ENCODE measurements at regions not wholly inside any gene's neighbourhood (a gene's known extent, or its start where the extent isn't known, plus 50 kb on each side); places are given as distances from the start of the nearest gene placed in this dataset.
"Not testable (repeated sequence)": the region's sequence is repeated elsewhere in the genome, so short reads cannot be mapped to it uniquely, and the experiment has no call there.

DNA sequence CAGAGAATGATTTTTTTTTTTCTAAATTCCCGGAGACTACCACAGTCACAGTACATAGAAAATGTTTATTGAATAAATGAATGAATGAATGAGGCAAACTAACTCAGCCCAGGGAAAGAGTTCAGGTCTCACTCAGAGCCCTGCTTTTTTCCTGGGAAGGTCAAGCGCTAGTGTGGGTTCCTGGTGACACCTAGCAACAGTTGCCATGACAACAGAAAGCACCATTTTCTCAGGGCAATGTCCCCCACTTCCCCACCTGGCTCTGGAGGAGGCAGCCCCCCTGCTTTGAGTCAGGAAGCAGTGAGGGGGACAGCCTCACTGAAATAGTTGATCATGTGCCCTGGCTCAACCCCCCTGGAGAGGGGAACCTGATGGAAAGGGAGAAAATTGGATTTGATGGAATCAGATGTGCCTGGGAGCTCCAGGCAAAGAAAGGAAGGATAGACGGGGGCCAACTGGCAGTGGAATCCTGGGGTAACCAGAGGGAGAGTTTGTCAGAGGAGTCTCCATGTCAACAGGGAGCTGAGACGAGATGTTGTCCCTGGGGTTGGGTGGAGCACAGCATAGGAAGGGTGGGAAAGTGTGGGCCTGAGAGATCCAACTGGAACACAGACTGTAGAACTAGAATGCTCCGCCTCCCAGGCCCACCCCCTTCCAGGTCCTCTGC is 242.2 kb upstream of the CCL2 start:
- DNase-seq, result no peak
- WGBS, 2 donors (ENCODE audit: low coverage in 1 of 2), result 64 to 75% methylated on average over 4 to 5 of the region's 5 CpGs
- H3K4me3 ChIP-seq, result no peak overlapping the region
- peaks cover 5% of the 10 kb centered on the region for H3K27me3 ChIP-seq
- H3K9me3 ChIP-seq, result no peaks in the 10 kb centered on the region
- in situ Hi-C loops (cut with MboI; ENCODE audit: low pct_ligation_motif_present in 1 of 4, low pct_unique_long_range_greater_than_20kb in 1 of 4, low sequenced_read_pairs in 3 of 4) (no loop called here), intact Hi-C loops (cut with DNase I; ENCODE audit: low total_unique reads) (no loop called here)
- no peak overlapping the region for H3K27ac ChIP-seq
- no peaks in the 10 kb centered on the region for H3K4me1 ChIP-seq
- H3K36me3 ChIP-seq, result no peaks in the 10 kb centered on the region
- TF ChIP-seq POLR2A (IDR thresholded peaks at IDR 0.05) (no peak), POLR2AphosphoS5 (IDR thresholded peaks at IDR 0.05) (no peak), EP300 (IDR thresholded peaks at IDR 0.05; ENCODE audit: low read depth) (no peak)
- TF ChIP-seq, protein P1, sequence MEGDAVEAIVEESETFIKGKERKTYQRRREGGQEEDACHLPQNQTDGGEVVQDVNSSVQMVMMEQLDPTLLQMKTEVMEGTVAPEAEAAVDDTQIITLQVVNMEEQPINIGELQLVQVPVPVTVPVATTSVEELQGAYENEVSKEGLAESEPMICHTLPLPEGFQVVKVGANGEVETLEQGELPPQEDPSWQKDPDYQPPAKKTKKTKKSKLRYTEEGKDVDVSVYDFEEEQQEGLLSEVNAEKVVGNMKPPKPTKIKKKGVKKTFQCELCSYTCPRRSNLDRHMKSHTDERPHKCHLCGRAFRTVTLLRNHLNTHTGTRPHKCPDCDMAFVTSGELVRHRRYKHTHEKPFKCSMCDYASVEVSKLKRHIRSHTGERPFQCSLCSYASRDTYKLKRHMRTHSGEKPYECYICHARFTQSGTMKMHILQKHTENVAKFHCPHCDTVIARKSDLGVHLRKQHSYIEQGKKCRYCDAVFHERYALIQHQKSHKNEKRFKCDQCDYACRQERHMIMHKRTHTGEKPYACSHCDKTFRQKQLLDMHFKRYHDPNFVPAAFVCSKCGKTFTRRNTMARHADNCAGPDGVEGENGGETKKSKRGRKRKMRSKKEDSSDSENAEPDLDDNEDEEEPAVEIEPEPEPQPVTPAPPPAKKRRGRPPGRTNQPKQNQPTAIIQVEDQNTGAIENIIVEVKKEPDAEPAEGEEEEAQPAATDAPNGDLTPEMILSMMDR (IDR thresholded peaks at IDR 0.05), result no peak

DNA sequence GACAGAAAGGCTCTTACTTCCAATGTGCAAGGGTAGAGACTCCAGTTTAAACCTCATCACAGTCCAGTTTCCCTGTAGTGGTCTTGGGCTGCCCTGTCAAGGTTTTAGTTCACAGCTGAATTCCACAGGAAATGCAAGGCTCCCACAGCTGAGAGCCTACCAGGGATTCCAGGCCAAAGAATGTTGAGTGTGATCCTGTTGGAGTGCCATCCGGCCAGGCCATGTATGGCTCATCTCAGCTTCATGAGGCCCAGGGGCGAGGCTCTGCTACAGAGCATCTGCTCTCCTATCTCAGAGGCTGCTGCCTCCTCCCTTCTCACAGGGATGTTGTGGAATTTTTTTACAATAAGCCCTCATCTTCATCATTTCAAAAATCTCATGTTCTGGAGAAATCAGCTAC is 239.8 kb upstream of the CCL2 start:
- in situ Hi-C loops (cut with MboI; ENCODE audit: low pct_ligation_motif_present in 1 of 4, low pct_unique_long_range_greater_than_20kb in 1 of 4, low sequenced_read_pairs in 3 of 4), result no loop called here
- Histone ChIP-seq H3K27me3 (no peaks in the 10 kb centered on the region), H3K9me3 (no peaks in the 10 kb centered on the region), H3K4me3 (no peak overlapping the region), H3K4me1 (no peaks in the 10 kb centered on the region), H3K36me3 (no peaks in the 10 kb centered on the region), H3K27ac (no peak overlapping the region)
- DNase-seq, result no peak
- intact Hi-C loops (cut with DNase I; ENCODE audit: low total_unique reads), result no loop called here
- WGBS, 2 donors (ENCODE audit: low coverage in 1 of 2), result 72% methylated on average over 2 of the region's 2 CpGs; no CpG with 5 or more reads in 1 of the 2 donors
- TF ChIP-seq POLR2A (IDR thresholded peaks at IDR 0.05) (no peak), EP300 (IDR thresholded peaks at IDR 0.05; ENCODE audit: low read depth) (no peak), POLR2AphosphoS5 (IDR thresholded peaks at IDR 0.05) (no peak)
- TF ChIP-seq, protein P1 (IDR thresholded peaks at IDR 0.05), result no peak

DNA sequence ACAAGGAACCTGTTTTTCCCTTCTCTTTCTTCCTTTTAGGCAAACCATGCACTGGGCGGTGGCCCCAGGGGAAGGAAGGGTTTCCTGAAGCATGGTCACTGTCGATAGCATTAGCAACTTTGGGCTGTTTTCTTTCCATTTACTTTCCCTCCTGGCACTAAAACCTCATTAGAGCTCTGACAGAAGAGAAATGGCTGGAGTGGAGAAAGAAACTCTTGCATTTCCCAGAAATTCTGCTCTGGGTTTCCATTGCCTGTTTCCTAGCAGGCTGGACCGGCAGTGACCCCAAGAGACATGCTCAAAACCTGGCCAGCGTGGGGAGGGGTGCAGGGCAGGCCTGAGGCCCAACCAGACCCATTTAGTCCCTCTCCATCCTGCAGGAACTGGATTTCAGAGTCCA is 230.7 kb upstream of the CCL2 start:
- Histone ChIP-seq H3K36me3 (no peaks in the 10 kb centered on the region), H3K9me3 (no peaks in the 10 kb centered on the region), H3K4me1 (no peaks in the 10 kb centered on the region), H3K27ac (no peak overlapping the region), H3K4me3 (no peak overlapping the region), H3K27me3 (no peaks in the 10 kb centered on the region)
- intact Hi-C loops (cut with DNase I; ENCODE audit: low total_unique reads) (no loop called here), in situ Hi-C loops (cut with MboI; ENCODE audit: low pct_ligation_motif_present in 1 of 4, low pct_unique_long_range_greater_than_20kb in 1 of 4, low sequenced_read_pairs in 3 of 4) (no loop called here)
- WGBS, 2 donors (ENCODE audit: low coverage in 1 of 2), result 60 to 79% methylated on average over 2 to 4 of the region's 4 CpGs
- TF ChIP-seq, protein P1 (IDR thresholded peaks at IDR 0.05), result no peak
- no peak for TF ChIP-seq POLR2A (IDR thresholded peaks at IDR 0.05)
- no peak for TF ChIP-seq POLR2AphosphoS5 (IDR thresholded peaks at IDR 0.05)
- no peak for TF ChIP-seq EP300 (IDR thresholded peaks at IDR 0.05; ENCODE audit: low read depth)
- DNase-seq, result no peak

DNA sequence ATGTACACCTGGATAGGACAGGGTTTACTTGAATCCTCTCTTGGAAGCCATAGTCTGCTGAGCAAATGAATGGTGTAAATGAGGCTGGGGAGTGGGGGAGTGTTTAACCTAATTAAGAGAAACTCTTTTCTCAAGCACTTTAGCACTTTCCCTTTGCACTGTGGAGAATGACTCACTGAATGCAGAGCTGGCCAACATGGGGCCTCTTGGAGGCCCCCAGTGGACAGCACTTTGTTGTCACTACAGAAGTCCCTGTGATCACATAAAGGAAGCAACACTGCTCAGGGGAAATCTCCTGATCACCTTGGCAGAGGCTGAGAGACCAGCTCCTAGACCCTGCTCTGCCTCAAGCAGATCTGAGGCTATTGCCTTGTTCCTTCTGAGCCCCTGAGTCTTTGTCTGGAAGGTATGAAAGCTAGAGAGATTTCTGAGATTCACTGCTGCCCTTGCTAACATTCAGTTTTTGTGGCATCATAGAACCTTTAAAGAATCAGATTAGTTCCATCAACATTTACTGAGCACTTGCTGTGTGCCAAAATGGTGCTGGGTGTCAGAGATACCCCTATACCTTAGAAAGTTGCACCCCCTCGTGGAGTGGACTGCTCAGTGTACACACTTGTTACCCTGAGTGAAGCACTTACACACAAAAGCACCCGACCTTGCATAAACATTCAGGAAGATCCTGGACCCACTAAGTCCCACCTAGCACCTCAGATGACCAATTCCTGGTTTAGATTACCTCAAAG is 230.1 kb upstream of the CCL2 start:
- Histone ChIP-seq H3K9me3 (no peaks in the 10 kb centered on the region), H3K27ac (no peak overlapping the region), H3K36me3 (no peaks in the 10 kb centered on the region), H3K27me3 (no peaks in the 10 kb centered on the region), H3K4me3 (no peak overlapping the region), H3K4me1 (no peaks in the 10 kb centered on the region)
- TF ChIP-seq, protein P1 (IDR thresholded peaks at IDR 0.05), result peak in 1 of 5 experiments; percentile 23
- no peak for TF ChIP-seq EP300 (IDR thresholded peaks at IDR 0.05; ENCODE audit: low read depth)
- peak; percentile 23 for DNase-seq
- in situ Hi-C loops (cut with MboI; ENCODE audit: low pct_ligation_motif_present in 1 of 4, low pct_unique_long_range_greater_than_20kb in 1 of 4, low sequenced_read_pairs in 3 of 4), result loop anchor here in 1 of 4 donors (25.0 kb wide), 1 partner anchor 112 kb away; no protein-coding TSS in a partner anchor
- intact Hi-C loops (cut with DNase I; ENCODE audit: low total_unique reads), result no loop called here
- WGBS, 2 donors (ENCODE audit: low coverage in 1 of 2), result 48% methylated on average over 2 of the region's 2 CpGs; no CpG with 5 or more reads in 1 of the 2 donors

DNA sequence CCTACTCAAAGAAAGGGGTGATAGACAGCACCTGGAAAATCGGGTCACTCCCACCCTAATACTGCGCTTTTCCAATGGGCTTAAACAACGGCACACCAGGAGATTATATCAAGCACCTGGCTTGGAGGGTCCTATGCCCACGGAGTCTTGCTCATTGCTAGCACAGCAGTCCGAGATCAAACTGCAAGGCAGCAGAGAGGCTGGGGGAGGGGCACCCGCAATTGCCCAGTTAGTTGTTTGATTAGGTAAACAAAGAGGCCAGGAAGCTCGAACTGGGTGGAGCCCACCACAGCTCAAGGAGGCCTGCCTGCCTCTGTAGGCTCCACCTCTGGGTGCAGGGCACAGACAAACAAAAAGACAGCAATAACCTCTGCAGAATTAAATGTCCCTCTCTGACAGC is 224.5 kb upstream of the CCL2 start:
- H3K9me3 ChIP-seq; H3K36me3 ChIP-seq; H3K27me3 ChIP-seq; H3K27ac ChIP-seq; H3K4me1 ChIP-seq; intact Hi-C loops (cut with DNase I; ENCODE audit: low total_unique reads); H3K4me3 ChIP-seq; DNase-seq: not testable (repeated sequence)
- in situ Hi-C loops (cut with MboI; ENCODE audit: low pct_ligation_motif_present in 1 of 4, low pct_unique_long_range_greater_than_20kb in 1 of 4, low sequenced_read_pairs in 3 of 4), result loop anchor here in 1 of 4 donors (25.0 kb wide), 1 partner anchor 107 kb away; no protein-coding TSS in a partner anchor
- WGBS, 2 donors (ENCODE audit: low coverage in 1 of 2), result 39% methylated on average over 4 of the region's 7 CpGs; no CpG with 5 or more reads in 1 of the 2 donors

DNA sequence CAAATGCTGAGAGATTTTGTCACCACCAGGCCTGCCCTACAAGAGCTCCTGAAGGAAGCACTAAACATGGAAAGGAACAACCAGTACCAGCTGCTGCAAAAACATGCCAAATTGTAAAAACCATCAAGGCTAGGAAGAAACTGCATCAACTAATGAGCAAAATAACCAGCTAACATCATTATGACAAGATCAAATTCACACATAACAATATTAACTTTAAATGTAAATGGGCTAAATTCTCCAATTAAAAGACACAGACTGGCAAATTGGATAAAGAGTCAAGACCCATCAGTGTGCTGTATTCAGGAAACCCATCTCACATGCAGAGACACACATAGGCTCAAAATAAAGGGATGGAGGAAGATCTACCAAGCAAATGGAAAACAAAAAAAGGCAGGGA is 222.8 kb upstream of the CCL2 start:
- H3K27me3 ChIP-seq; H3K4me1 ChIP-seq; DNase-seq; H3K9me3 ChIP-seq; intact Hi-C loops (cut with DNase I; ENCODE audit: low total_unique reads); H3K4me3 ChIP-seq; H3K36me3 ChIP-seq; H3K27ac ChIP-seq: not testable (repeated sequence)
- in situ Hi-C loops (cut with MboI; ENCODE audit: low pct_ligation_motif_present in 1 of 4, low pct_unique_long_range_greater_than_20kb in 1 of 4, low sequenced_read_pairs in 3 of 4), result loop anchor here in 1 of 4 donors (25.0 kb wide), 1 partner anchor 105 kb away; no protein-coding TSS in a partner anchor

All from transverse colon (tissue), 4 donors.